ENCODE measurements at regions not wholly inside any gene's neighbourhood (a gene's known extent, or its start where the extent isn't known, plus 50 kb on each side); places are given as distances from the start of the nearest gene placed in this dataset.

DNA sequence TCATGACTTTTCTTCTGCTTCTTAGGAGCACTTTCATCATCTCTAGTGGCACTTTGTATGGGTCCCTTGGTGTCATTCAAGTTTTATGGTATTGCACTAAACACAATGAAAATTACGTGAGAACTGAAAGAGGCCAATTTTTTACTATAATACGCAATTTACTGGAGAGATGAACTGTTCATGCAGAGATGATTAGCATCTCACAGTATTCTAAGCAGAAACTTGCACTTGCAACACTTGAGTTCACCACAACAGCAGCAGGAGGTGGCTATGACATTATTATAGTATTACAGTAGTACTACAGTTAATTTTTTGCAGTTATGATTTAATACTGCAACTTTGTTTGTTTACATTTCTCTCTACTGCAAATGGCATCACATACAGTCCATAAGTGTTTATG lies 793.1 kb upstream of the CRIM1 start:
- H3K9me3 Mint-ChIP-seq: peaks cover 28% of the 10 kb centered on the region
- ChIA-PET CTCF (no interaction called here), POLR2A (no interaction called here)
- H3K27me3 Mint-ChIP-seq (ENCODE audit: low read depth): no peaks in the 10 kb centered on the region; the same call in 1 of the 2 replicates
- peaks cover 2% of the 10 kb centered on the region for H3K36me3 Mint-ChIP-seq
- ATAC-seq (no peak), DNase-seq (ENCODE audit: low spot score) (no peak)
- no peak for TF ChIP-seq PRRX2 (CRISPR knock-in tag; IDR thresholded peaks at IDR 0.05)
- TF ChIP-seq TEAD4 (CRISPR knock-in tag; IDR thresholded peaks at IDR 0.05): no peak
- TF ChIP-seq, protein P1, sequence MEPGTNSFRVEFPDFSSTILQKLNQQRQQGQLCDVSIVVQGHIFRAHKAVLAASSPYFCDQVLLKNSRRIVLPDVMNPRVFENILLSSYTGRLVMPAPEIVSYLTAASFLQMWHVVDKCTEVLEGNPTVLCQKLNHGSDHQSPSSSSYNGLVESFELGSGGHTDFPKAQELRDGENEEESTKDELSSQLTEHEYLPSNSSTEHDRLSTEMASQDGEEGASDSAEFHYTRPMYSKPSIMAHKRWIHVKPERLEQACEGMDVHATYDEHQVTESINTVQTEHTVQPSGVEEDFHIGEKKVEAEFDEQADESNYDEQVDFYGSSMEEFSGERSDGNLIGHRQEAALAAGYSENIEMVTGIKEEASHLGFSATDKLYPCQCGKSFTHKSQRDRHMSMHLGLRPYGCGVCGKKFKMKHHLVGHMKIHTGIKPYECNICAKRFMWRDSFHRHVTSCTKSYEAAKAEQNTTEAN (CRISPR knock-in tag; IDR thresholded peaks at IDR 0.05): no peak
- TF ChIP-seq NFATC4 (CRISPR knock-in tag; IDR thresholded peaks at IDR 0.05): no peak
- TF ChIP-seq SMAD4 (CRISPR knock-in tag; IDR thresholded peaks at IDR 0.05): no peak
- TF ChIP-seq TEAD1 (CRISPR knock-in tag; IDR thresholded peaks at IDR 0.05): no peak
- no peak for TF ChIP-seq ZNF512 (CRISPR knock-in tag; IDR thresholded peaks at IDR 0.05; ENCODE audit: borderline replicate concordance)
- no peak for TF ChIP-seq CDX4 (CRISPR knock-in tag; IDR thresholded peaks at IDR 0.05; ENCODE audit: borderline replicate concordance)
- TF ChIP-seq ZNF121 (CRISPR knock-in tag; IDR thresholded peaks at IDR 0.05): no peak
- TF ChIP-seq, protein P2, sequence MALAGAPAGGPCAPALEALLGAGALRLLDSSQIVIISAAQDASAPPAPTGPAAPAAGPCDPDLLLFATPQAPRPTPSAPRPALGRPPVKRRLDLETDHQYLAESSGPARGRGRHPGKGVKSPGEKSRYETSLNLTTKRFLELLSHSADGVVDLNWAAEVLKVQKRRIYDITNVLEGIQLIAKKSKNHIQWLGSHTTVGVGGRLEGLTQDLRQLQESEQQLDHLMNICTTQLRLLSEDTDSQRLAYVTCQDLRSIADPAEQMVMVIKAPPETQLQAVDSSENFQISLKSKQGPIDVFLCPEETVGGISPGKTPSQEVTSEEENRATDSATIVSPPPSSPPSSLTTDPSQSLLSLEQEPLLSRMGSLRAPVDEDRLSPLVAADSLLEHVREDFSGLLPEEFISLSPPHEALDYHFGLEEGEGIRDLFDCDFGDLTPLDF (CRISPR knock-in tag; IDR thresholded peaks at IDR 0.05): no peak
- no peak for TF ChIP-seq CBFB (CRISPR knock-in tag; IDR thresholded peaks at IDR 0.05; ENCODE audit: low read depth)
- no peak for TF ChIP-seq NR1H2 (CRISPR knock-in tag; IDR thresholded peaks at IDR 0.05)
- TF ChIP-seq, protein P3, sequence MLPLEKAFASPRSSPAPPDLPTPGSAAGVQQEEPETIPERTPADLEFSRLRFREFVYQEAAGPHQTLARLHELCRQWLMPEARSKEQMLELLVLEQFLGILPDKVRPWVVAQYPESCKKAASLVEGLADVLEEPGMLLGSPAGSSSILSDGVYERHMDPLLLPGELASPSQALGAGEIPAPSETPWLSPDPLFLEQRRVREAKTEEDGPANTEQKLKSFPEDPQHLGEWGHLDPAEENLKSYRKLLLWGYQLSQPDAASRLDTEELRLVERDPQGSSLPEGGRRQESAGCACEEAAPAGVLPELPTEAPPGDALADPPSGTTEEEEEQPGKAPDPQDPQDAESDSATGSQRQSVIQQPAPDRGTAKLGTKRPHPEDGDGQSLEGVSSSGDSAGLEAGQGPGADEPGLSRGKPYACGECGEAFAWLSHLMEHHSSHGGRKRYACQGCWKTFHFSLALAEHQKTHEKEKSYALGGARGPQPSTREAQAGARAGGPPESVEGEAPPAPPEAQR (CRISPR knock-in tag; IDR thresholded peaks at IDR 0.05): no peak
- TF ChIP-seq ATF3 (CRISPR knock-in tag; conservative IDR thresholded peaks at IDR 0.05): no peak
- TF ChIP-seq EMX1 (CRISPR knock-in tag; IDR thresholded peaks at IDR 0.05): no peak
- no peak for TF ChIP-seq GTF2I (CRISPR knock-in tag; conservative IDR thresholded peaks at IDR 0.05)
- no peak for TF ChIP-seq ESRRA (CRISPR knock-in tag; IDR thresholded peaks at IDR 0.05; ENCODE audit: borderline replicate concordance)
- TF ChIP-seq FOXP4 (CRISPR knock-in tag; IDR thresholded peaks at IDR 0.05): no peak
- no peak overlapping the region for H3K27ac Mint-ChIP-seq
- H3K4me3 Mint-ChIP-seq: no peak overlapping the region
- no peaks in the 10 kb centered on the region for H3K4me1 Mint-ChIP-seq

- Mint-ChIP-seq H3K4me1 (peaks cover 11% of the 10 kb centered on the region), H3K4me3 (no peak overlapping the region), H3K27ac (no peak overlapping the region), H3K9me3 (no peaks in the 10 kb centered on the region), H3K36me3 (no peaks in the 10 kb centered on the region), H3K27me3 (ENCODE audit: low read depth) (no peaks in the 10 kb centered on the region)
- POLR2A ChIA-PET: no interaction called here
- TF ChIP-seq MYBL2 (CRISPR knock-in tag; IDR thresholded peaks at IDR 0.05): no peak
- TF ChIP-seq FOXJ3 (CRISPR knock-in tag; IDR thresholded peaks at IDR 0.05; ENCODE audit: borderline replicate concordance): no peak
- no peak for TF ChIP-seq NFE2L1 (CRISPR knock-in tag; IDR thresholded peaks at IDR 0.05)
- ATAC-seq: no peak
- no peak for DNase-seq (ENCODE audit: low spot score)
- CTCF ChIA-PET: no interaction called here
These were observed 807.4 kb upstream of the CRIM1 start for GRCh38 chr2:35548171-35548570.

Measured in WTC11 (cell line).